HG03521 (cell line): ENCODE measurements at regions not wholly inside any gene's neighbourhood (a gene's known extent, or its start where the extent isn't known, plus 50 kb on each side); places are given as distances from the start of the nearest gene placed in this dataset.
"Not testable (repeated sequence)": the region's sequence is repeated elsewhere in the genome, so short reads cannot be mapped to it uniquely, and the experiment has no call there.

Experiments
- ATAC-seq: cut with Tn5 transposase; IDR thresholded peaks from one replicate; pipeline ENCODE4 v1.9.1; 2021; ENCODE audit warnings: mild to moderate bottlenecking, moderate library complexity; ENCODE audit not compliant: unreplicated experiment

DNA sequence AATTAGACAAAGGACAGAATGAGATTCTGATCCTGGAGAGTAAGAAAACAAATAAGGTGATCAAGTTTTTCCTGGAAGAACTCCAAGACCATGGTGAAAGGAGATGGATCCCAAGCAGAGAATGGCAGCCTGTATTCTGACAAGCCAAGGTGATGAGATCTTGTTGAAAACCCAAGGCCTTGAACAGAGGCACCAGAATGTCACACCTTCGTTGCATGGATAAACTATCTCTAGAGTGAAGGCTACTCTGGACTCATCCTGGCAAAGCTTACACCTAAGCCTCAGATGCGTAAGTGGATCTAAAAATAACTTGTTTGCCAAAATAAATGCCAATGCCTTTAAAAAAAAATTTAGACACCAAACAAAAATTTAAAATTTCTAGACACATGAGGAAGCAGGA lies 605.9 kb downstream of the ETNK1 start:
- ATAC-seq, result no peak

DNA sequence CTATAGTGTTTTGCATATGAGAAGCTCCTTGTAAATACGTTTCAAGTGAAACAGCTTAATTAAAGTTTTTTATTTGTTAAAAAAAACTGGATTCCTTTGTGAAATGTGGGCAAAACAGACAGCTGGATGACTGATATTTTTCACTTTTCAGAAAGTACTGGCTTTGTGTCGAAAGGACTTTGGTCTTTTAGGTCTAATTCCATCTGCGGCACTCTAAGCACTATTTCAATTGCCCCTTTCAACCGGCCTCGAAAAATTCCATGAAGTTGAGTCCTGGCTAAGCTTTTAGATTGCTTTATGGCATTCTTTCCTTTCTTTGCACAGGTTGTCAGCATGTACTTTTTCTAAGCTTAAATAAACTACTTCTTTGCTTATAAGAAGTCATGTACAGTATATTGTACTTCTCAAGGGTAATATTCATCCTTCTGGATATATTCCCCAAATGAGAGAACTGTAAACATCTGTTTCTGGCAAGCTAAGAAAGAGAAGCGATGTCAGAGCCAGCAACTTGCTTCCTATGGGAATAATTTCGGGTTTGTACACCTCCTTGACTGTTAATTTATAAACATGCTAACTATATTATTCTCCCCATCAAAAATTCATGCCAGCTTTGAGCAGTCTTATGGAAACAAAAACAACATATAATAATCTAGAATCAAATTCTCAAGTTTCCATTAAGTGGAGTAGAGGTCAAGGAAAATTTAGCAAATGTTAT lies 611.3 kb downstream of the ETNK1 start:
- ATAC-seq, result no peak

DNA sequence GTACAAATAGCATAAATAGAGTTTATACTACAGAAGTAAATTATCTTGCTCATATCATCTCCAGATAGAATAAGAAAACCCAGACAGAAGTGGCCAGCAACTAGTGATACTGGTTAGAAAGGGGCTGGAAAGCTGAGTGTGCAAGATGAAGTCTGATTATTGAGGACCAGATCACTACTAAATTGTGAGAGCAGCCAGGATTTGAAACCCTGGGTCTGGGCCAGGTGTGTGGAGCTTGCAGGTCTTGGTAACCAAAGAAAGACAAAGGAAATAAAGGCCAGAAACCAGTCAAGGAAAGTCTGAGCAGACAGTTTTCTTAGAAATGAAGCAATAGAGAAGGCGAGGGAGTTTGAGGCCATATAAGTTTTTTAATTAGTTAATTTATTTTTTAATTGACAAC lies 611.8 kb downstream of the ETNK1 start:
- no peak for ATAC-seq

DNA sequence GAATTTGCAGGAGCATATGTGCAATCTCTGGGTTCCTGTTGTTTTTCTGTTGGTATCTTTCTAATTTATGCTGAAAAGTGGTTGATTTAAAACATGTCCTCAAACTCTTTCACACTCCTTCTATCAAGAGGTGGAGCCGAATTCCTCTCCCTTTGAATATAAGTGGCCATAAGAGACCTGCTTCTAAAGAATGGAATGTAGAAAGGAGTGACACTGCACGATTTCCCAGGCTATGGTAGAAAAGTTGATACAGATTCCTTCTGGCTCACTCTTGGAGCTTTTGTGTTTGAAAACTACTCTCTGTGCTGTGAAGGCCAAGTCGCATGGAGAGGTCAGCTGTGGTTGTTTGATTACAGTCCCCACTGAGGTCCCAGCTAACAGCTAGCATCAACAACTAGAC lies 613.2 kb downstream of the ETNK1 start:
- ATAC-seq, result no peak

DNA sequence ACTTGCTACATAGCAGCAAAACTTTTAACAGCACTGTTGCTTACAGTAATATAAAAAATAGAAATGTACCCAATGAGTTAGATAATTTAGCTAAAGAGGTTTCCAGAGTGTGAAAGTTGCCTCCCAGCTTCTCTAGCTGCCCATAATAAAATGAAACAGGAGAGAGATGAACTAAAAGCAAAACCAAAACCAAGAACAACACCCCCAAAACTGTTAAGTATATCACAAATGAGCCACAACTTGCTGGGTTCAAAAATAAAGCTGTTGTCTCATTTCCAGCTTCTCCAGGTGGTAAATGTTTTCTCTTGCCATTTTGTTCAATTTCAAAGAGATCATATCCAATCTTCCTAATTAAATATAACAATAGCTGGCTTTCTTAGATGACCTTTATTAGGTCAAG lies 614.0 kb downstream of the ETNK1 start:
- no peak for ATAC-seq

DNA sequence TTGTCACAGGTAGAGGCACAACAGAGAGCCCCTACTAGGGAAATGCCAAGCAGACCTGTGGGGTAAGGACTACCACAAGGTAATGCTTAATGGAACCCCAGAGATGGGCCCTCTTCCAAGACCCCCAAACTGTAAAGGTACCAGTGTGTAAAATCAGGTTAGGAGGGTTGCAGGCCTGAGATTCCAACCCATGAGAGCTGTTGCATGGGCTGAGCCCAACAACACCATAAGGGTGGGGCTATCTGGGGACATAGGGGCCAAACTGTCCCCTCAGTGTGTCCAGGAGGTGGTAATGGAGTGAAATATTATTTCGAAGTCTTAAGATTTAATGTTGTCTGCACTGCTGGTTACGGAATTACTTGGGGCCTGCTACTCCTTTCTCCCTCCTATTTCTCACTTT lies 620.2 kb downstream of the ETNK1 start:
- ATAC-seq, result no peak

DNA sequence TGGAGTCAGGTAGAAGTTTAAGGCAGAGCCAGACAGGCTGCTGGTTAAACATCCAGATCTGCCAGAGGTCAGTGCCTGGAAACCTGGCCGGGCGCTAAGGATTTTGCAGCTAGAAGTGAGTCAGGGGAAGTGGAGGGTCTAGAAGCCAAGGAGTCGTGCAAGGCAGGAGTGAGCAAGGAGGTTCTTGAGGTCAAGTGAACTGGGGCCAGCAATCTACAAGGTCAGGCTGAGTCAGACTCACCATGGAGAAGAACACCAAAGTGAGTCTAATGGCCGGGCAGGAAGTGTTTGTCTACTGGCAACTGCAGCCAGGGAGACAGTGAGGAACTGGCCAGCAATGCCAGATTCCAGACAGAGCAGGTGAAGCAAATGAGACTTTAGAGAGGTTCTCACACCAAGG lies 628.2 kb downstream of the ETNK1 start:
- no peak for ATAC-seq

DNA sequence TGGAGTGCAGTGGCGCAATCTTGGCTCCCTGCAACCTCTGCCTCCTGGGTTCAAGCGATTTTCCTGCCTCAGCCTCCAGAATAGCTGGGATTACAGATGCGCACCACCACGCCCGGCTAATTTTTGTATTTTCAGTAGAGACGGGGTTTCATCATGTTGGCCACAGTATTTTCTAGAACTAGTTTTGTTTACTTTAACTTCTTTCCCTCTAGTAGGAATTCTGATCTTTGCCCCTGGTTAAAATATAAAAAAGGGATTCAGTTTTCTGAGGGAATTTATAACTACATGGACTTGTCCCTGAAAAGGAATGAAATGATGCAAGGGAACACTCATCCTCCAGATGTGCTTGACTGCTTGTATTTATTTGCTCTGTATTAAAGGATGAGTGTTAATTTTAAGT lies 628.9 kb downstream of the ETNK1 start:
- not testable (repeated sequence) for ATAC-seq

DNA sequence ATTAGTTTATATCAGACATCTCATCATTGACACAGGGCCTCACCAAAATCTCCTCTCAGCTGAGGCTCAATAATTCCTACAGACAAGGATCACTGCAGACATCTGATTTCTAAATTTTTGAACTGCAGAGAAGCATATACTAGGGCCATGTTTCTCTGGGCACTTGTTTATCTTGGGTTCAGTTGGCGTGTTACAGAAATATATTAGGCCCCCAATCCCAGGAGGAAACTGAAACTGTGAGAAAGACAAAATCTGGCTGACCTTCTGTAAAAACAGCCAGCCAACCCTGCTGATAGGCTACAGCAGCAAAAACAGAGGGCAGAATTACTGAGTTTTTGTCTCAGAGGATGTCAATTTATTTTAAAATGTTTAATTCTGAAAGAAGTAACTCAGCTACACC lies 634.6 kb downstream of the ETNK1 start:
- ATAC-seq, result no peak

- ATAC-seq, result no peak
Measured at GRCh38 chr12:23262670-23263069, 637.7 kb downstream of the ETNK1 start.

DNA sequence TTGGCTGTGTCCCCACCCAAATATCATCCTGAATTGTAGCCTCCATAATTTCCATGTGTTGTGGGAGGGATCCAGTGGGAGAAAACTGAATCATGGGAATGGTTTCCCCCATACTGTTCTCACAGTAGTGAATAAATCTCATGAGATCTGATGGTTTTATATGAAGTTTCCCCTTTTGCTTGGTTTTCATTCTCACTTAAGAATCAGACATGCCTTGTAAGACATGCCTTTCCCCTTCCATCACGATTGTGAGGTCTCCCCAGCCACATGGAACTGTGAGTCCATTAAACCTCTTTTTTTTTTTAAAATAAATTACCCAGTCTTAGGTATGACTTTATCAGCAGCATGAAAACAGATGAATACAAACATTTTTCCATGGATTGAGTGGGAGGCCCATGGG lies 652.9 kb downstream of the ETNK1 start:
- no peak for ATAC-seq

GRCh38 chr12:23281295-23281694 lies 656.3 kb downstream of the ETNK1 start:
- ATAC-seq, result no peak

DNA sequence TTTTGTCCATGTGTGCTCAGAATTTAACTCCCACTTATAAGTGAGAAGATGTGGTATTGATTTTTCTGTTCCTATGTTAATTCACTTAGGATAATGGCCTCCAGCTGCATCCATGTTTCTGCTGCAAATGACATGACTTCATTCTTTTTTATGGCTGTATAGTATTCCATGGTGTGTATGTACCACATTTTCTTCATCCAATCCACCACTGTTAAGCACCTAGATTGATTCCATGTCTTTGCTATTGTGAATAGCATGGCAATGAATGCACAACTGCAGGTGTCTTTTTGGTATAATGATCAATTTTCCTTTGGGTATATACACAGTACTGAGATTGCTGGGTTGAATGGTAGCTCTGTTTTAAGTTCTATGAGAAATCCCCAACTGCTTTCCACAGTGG lies 657.7 kb downstream of the ETNK1 start:
- ATAC-seq, result no peak

GRCh38 chr12:23285764-23286530 lies 661.0 kb downstream of the ETNK1 start:
- ATAC-seq, result not testable (repeated sequence)

DNA sequence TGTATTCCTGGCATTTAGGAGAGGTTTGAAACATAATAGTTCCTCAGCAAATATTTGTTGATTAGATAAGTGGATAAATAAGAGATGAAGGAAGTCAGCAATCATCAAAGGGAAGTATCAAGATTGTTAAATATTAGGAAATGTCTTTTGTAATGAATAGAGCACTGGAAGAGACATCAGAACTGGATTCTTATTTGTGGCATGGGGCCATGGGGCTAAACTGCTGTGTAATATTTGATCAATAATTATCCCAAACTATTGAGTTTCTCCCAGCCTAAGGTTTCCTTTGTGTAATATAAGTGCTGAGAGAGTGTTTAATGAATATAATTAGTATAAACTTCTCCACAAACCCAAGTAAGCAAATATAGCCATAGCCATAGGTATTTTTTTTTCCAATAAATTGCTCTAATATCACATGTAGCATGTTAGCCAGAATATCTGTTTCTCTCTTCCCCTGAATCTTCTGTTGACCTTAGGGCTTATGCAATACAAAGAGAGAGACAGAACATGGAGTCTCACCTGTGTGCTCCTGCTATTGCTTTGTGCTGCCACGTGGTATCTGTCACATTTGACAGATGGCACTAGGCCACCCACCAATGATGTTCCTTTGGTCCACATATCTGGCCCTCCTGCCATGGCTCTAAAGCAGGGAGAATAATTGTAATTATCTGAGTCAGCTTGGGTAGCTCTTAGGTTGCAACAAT lies 658.7 kb downstream of the SOX5 start:
- ATAC-seq, result no peak

DNA sequence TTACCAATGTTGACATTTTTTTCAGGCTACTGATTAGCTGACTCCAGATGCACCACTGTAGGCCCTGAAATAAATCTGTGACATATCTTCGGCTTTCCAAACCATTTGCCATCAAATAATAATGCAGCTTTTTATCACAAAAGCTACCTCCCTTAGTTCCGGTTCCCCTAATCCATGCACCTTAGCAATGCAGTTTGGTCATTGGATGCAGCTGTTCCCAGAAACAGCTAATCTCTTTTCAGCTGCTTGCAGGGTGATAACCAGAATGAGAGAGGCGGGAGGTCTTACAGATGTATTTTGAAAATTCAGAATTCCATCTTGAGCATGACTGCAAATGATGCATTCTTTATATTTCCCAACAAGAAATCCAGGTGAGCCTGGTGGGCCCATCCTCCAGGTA lies 646.2 kb downstream of the SOX5 start:
- ATAC-seq, result no peak

DNA sequence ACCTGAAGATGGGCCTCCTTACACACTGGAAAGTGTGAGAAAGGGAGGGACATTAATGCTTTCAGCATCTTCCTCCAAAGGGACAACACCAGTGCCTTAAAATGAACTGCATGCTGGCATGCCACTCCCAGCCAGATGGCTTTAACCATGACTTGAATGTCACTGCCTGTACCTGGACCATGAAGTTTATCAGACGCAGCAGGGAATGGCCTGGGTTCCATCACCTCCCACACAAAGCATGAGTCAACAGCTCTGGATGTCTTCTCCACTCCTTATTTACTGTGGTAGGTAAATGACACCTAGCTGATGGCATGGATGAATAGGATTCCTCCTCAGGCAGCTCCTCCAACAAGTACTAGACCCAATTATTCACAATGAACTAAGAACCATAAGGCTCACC lies 645.6 kb downstream of the SOX5 start:
- no peak for ATAC-seq

GRCh38 chr12:23333938-23334337 lies 615.5 kb downstream of the SOX5 start:
- no peak for ATAC-seq

- ATAC-seq, result no peak
Measured at GRCh38 chr12:23335593-23335992, 613.9 kb downstream of the SOX5 start.

DNA sequence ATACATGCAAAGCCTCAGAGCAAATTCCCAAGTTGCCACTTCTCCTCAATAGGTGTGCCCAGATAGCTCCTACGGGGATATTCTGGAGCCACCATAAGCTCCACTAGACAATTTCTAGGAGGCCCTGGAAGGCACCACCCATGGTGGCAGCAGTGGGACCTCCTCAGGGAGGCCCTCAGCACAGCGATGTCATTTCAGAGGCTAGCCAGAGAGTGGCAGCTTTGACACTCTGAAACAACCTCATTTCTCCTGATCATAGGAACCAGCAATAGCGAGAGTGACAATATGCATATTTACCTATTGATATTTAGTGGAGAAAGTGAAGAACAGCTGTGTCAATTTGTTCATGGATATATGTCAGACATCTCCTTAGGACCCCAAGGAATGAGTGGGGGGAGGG lies 612.3 kb downstream of the SOX5 start:
- ATAC-seq, result no peak

DNA sequence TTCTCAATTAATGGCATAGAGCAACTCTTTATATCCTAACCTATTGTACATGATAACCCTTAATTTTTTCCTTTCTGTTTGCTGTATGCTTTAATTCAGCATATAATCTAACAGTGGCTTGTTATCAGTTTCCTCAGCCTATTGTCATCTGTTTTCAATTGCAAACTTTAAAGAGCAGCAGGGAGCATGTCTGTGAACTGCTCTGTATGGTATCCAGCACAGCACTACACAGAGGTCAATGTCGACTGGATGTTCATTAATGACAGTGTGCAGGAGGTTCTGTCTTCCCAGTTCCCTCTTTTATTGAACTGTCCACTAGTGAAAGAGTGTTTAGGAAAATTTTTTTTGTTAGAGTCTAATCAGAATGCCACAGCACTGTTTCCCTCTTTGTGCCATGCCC lies 609.1 kb downstream of the SOX5 start:
- ATAC-seq, result no peak

DNA sequence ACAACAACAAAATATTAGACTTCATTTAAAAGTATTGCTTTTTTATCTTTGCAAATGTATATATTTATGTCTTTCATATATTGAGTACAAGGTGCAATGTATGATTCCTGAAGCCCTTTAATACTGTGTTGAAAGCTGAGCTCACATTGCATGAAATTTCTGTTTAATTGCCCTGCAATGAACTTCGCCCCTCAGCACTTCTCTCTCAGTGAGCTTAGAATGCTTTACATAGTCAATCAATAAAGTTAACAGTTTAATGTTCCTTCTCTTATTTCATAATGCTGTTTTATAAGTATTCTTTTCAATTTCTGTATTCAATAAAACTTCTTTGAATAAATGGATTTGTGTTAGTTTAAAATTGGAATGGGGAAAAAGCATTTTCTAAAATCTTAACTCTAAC lies 607.1 kb downstream of the SOX5 start:
- ATAC-seq, result no peak
